ENCODE measurements at regions not wholly inside any gene's neighbourhood (a gene's known extent, or its start where the extent isn't known, plus 50 kb on each side); places are given as distances from the start of the nearest gene placed in this dataset.

GRCh38 chr2:217706095-217706494 lies 296.7 kb downstream of the TNS1 start:
- Histone ChIP-seq H3K27ac (no peak overlapping the region), H3K9me3 (no peaks in the 10 kb centered on the region), H3K4me3 (no peak overlapping the region), H3K36me3 (ENCODE audit: insufficient read depth in 1 of 2, low read depth in 1 of 2) (no peaks in the 10 kb centered on the region), H3K4me1 (peaks cover 10% of the 10 kb centered on the region), H3K27me3 (ENCODE audit: insufficient read depth in 3 of 3, low read length in 2 of 3) (no peaks in the 10 kb centered on the region)
- DNase-seq (no peak), ATAC-seq (no peak)
- no peak for TF ChIP-seq CTCF (IDR thresholded peaks at IDR 0.05)
- WGBS, 3 donors, result 96 to 100% (median 100%) methylated on average over 1 of the region's 1 CpG
- intact Hi-C loops (cut with DNase I), result no loop called here

GRCh38 chr2:217705461-217705860 lies 297.3 kb downstream of the TNS1 start:
- TF ChIP-seq CTCF (IDR thresholded peaks at IDR 0.05), result no peak
- ATAC-seq (no peak), DNase-seq (no peak)
- 63 to 95% (median 68%) methylated on average over 3 of the region's 3 CpGs for WGBS, 3 donors
- no peak overlapping the region for H3K4me3 ChIP-seq
- H3K36me3 ChIP-seq (ENCODE audit: insufficient read depth in 1 of 2, low read depth in 1 of 2), result no peaks in the 10 kb centered on the region
- peaks cover 10% of the 10 kb centered on the region for H3K4me1 ChIP-seq
- intact Hi-C loops (cut with DNase I), result no loop called here
- H3K27me3 ChIP-seq (ENCODE audit: insufficient read depth in 3 of 3, low read length in 2 of 3), result no peaks in the 10 kb centered on the region
- no peak overlapping the region for H3K27ac ChIP-seq
- H3K9me3 ChIP-seq, result no peaks in the 10 kb centered on the region

GRCh38 chr2:217703999-217704398 lies 298.8 kb downstream of the TNS1 start:
- Histone ChIP-seq H3K36me3 (ENCODE audit: insufficient read depth in 1 of 2, low read depth in 1 of 2) (no peaks in the 10 kb centered on the region), H3K4me1 (peaks cover 10% of the 10 kb centered on the region), H3K4me3 (no peak overlapping the region), H3K27ac (no peak overlapping the region), H3K9me3 (no peaks in the 10 kb centered on the region), H3K27me3 (ENCODE audit: insufficient read depth in 3 of 3, low read length in 2 of 3) (no peaks in the 10 kb centered on the region)
- TF ChIP-seq CTCF (IDR thresholded peaks at IDR 0.05), result no peak
- intact Hi-C loops (cut with DNase I), result no loop called here
- DNase-seq, result no peak
- WGBS, 3 donors, result 71 to 87% (median 74%) methylated on average over 5 of the region's 5 CpGs
- ATAC-seq, result no peak

- 69 to 79% (median 73%) methylated on average over 5 of the region's 5 CpGs for WGBS, 3 donors
- DNase-seq (no peak), ATAC-seq (no peak)
- H3K4me1 ChIP-seq, result peaks cover 10% of the 10 kb centered on the region
- no peak for TF ChIP-seq CTCF (IDR thresholded peaks at IDR 0.05)
- H3K4me3 ChIP-seq, result no peak overlapping the region
- H3K9me3 ChIP-seq, result no peaks in the 10 kb centered on the region
- H3K27me3 ChIP-seq (ENCODE audit: insufficient read depth in 3 of 3, low read length in 2 of 3), result no peaks in the 10 kb centered on the region
- H3K27ac ChIP-seq, result no peak overlapping the region
- intact Hi-C loops (cut with DNase I), result no loop called here
- no peaks in the 10 kb centered on the region for H3K36me3 ChIP-seq (ENCODE audit: insufficient read depth in 1 of 2, low read depth in 1 of 2)
Observed at GRCh38 chr2:217703102-217703501, 299.7 kb downstream of the TNS1 start.

GRCh38 chr2:217701622-217702021 lies 301.2 kb downstream of the TNS1 start:
- no peak for TF ChIP-seq CTCF (IDR thresholded peaks at IDR 0.05)
- Histone ChIP-seq H3K4me1 (no peaks in the 10 kb centered on the region), H3K4me3 (no peak overlapping the region), H3K36me3 (ENCODE audit: insufficient read depth in 1 of 2, low read depth in 1 of 2) (no peaks in the 10 kb centered on the region), H3K27ac (no peak overlapping the region), H3K9me3 (no peaks in the 10 kb centered on the region), H3K27me3 (ENCODE audit: insufficient read depth in 3 of 3, low read length in 2 of 3) (no peaks in the 10 kb centered on the region)
- no peak for ATAC-seq
- 69 to 71% (median 70%) methylated on average over 5 of the region's 5 CpGs for WGBS, 3 donors
- no peak for DNase-seq
- intact Hi-C loops (cut with DNase I), result no loop called here

Data from psoas muscle (tissue), 7 donors.